HL-60 (cell line): ENCODE measurements at regions not wholly inside any gene's neighbourhood (a gene's known extent, or its start where the extent isn't known, plus 50 kb on each side); places are given as distances from the start of the nearest gene placed in this dataset.

Experiments used
- POLR2AphosphoS5 ChIP-seq: IDR thresholded peaks from 2 replicates; pipeline ENCODE4 v1.6.1; 2012; ENCODE audit warnings: low read depth
- SPI1 ChIP-seq: IDR thresholded peaks from 2 replicates; pipeline ENCODE4 v1.6.1; 2012; ENCODE audit warnings: low read depth, mild to moderate bottlenecking, borderline replicate concordance

- no peak for TF ChIP-seq POLR2AphosphoS5
- no peak for TF ChIP-seq SPI1
These were observed 480.0 kb downstream of the RIT2 start for GRCh38 chr18:42635378-42636048.
